SK-N-MC (cell line): ENCODE measurements at regions not wholly inside any gene's neighbourhood (a gene's known extent, or its start where the extent isn't known, plus 50 kb on each side); places are given as distances from the start of the nearest gene placed in this dataset.

Source experiments
- EZH2 ChIP-seq: fragments of 200-600 bp; sonication (generic); IDR thresholded peaks from one replicate; pipeline ENCODE4 v1.6.1; 2017; ENCODE audit warnings: antibody characterized with exemption
- FOXP2 ChIP-seq: optimal IDR thresholded peaks from 2 replicates; pipeline ENCODE3; 2011; ENCODE audit warnings: mild to moderate bottlenecking, moderate library complexity; ENCODE audit not compliant: insufficient read depth; ENCODE audit errors: extremely low read length, control extremely low read depth
- POLR2AphosphoS5 ChIP-seq: IDR thresholded peaks from 2 replicates; pipeline ENCODE4 v1.6.1; 2012; ENCODE audit warnings: mild to moderate bottlenecking, low read depth, low read length, borderline replicate concordance

DNA sequence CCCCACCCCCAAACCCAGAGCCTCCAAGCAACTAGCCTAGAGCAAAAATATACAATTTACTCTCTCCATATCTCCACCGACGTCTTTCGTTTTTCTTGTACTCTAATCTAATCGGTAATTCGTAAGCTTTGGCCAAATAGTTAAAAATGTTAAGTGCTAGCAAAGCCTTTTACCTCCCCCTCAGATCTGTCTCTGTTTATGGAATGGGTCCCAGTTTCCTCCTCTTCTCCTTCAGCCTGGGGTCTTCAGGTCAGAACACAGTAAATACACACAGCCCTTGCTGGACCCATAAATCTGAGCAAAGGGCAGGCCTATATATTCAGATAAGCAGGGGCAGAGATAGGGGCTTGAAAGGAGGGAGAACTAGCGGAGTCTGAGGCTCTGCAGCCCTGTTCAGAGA lies 267.4 kb downstream of the MEIS1 start:
- TF ChIP-seq EZH2 = no peak
- TF ChIP-seq POLR2AphosphoS5 = no peak
- TF ChIP-seq FOXP2 = no peak
